K562 (cell line): ENCODE measurements at regions not wholly inside any gene's neighbourhood (a gene's known extent, or its start where the extent isn't known, plus 50 kb on each side); places are given as distances from the start of the nearest gene placed in this dataset.

Experiments used
- KDM5B ChIP-seq: fragments of 200-600 bp; sonication (generic); IDR thresholded peaks from 2 replicates; pipeline ENCODE4 v1.6.1; 2012; ENCODE audit warnings: low read depth, mild to moderate bottlenecking, moderate library complexity, low read length, control low read depth, inconsistent platforms; ENCODE audit not compliant: insufficient replicate concordance
- MAX ChIP-seq: sonication (generic); formaldehyde crosslinking; IDR thresholded peaks from 2 replicates; pipeline ENCODE4 v1.9.0; 2022; ENCODE audit warnings: mild to moderate bottlenecking, missing genetic modification reagents
- POLR2AphosphoS5 ChIP-seq: IDR thresholded peaks from 2 replicates; pipeline ENCODE4 v1.6.1; 2011; ENCODE audit warnings: mild to moderate bottlenecking, low read depth, low read length, moderate library complexity; ENCODE audit not compliant: control insufficient read depth, insufficient read depth
- SIN3B ChIP-seq: fragments of 450-650 bp; IDR thresholded peaks from 2 replicates; pipeline ENCODE4 v1.6.1; 2017; ENCODE audit warnings: low read depth, mild to moderate bottlenecking, moderate library complexity
- SNRNP70 ChIP-seq: fragments of 200-400 bp; formaldehyde crosslinking; optimal IDR thresholded peaks from 2 replicates; pipeline ENCODE3; 2017; ENCODE audit warnings: low read depth, low read length
- SP2 ChIP-seq: IDR thresholded peaks from 2 replicates; pipeline ENCODE4 v1.6.1; 2011; ENCODE audit warnings: mild to moderate bottlenecking, low read depth, low read length, moderate library complexity; ENCODE audit not compliant: poor library complexity, severe bottlenecking; ENCODE audit errors: extremely low read depth
- TF ChIP-seq, protein P1 (sequence below), 2 experiments: fragments of 200-800 bp in 1 of 2; sonication (Bioruptor generic) in 1 of 2; sonication (generic) in 1 of 2; formaldehyde crosslinking in 1 of 2; IDR thresholded peaks in 1 of 2; conservative IDR thresholded peaks in 1 of 2; 2 replicates each; pipeline versions ENCODE4 v1.5.0 to v1.6.1; 2016 to 2020; ENCODE audit warnings: missing compliant biosample characterization in 1 of 2, missing genetic modification characterization in 1 of 2, missing genetic modification reagents in 1 of 2
- TF ChIP-seq, protein P2 (sequence below): fragments of 250-450 bp; sonication (Bioruptor Pico); IDR thresholded peaks from 2 replicates; pipeline ENCODE4 v1.4.0; 2020; ENCODE audit warnings: mild to moderate bottlenecking, moderate library complexity
- TF ChIP-seq, protein P3 (sequence below): sonication (generic); formaldehyde crosslinking; IDR thresholded peaks from 2 replicates; pipeline ENCODE4 v1.8.0; 2022; ENCODE audit warnings: mild to moderate bottlenecking, missing genetic modification reagents

DNA sequence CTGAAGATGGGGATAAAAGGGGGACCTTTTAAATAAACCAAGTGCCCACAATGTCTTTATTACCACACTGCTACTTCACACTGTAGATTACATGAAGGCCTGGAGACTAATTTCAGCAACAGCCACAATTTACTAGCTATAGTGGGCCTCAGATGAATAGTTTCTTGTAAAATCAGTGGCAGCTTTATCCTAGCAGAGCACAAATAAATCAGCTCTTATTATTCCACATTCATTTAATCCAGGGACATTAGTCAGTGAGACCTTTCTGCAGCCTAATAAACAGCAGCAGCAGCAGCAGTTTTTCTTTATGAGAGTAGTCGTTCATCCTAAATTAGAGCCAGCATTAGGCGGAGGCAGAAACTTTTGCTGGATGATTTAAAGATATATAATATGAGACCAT is 542.3 kb downstream of the PSAT1 start:
- TF ChIP-seq MAX (CRISPR knock-in tag), result no peak
- TF ChIP-seq, protein P1, sequence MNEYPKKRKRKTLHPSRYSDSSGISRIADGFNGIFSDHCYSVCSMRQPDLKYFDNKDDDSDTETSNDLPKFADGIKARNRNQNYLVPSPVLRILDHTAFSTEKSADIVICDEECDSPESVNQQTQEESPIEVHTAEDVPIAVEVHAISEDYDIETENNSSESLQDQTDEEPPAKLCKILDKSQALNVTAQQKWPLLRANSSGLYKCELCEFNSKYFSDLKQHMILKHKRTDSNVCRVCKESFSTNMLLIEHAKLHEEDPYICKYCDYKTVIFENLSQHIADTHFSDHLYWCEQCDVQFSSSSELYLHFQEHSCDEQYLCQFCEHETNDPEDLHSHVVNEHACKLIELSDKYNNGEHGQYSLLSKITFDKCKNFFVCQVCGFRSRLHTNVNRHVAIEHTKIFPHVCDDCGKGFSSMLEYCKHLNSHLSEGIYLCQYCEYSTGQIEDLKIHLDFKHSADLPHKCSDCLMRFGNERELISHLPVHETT (CRISPR knock-in tag; conservative IDR thresholded peaks at IDR 0.05 in 1 of 2, IDR thresholded peaks at IDR 0.05 in 1 of 2), result no peak
- TF ChIP-seq, protein P2, sequence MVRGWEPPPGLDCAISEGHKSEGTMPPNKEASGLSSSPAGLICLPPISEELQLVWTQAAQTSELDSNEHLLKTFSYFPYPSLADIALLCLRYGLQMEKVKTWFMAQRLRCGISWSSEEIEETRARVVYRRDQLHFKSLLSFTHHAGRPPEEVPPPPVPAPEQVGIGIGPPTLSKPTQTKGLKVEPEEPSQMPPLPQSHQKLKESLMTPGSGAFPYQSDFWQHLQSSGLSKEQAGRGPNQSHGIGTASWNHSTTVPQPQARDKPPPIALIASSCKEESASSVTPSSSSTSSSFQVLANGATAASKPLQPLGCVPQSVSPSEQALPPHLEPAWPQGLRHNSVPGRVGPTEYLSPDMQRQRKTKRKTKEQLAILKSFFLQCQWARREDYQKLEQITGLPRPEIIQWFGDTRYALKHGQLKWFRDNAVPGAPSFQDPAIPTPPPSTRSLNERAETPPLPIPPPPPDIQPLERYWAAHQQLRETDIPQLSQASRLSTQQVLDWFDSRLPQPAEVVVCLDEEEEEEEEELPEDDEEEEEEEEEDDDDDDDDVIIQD (CRISPR knock-in tag), result no peak
- TF ChIP-seq POLR2AphosphoS5, result no peak
- TF ChIP-seq SIN3B, result no peak
- TF ChIP-seq, protein P3, sequence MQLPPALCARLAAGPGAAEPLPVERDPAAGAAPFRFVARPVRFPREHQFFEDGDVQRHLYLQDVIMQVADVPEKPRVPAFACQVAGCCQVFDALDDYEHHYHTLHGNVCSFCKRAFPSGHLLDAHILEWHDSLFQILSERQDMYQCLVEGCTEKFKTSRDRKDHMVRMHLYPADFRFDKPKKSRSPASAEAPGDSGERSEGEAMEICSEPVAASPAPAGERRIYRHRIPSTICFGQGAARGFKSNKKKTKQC (CRISPR knock-in tag), result no peak
- no peak for TF ChIP-seq KDM5B
- TF ChIP-seq SNRNP70, result no peak
- no peak for TF ChIP-seq SP2
